HepG2 (cell line): ENCODE measurements at regions not wholly inside any gene's neighbourhood (a gene's known extent, or its start where the extent isn't known, plus 50 kb on each side); places are given as distances from the start of the nearest gene placed in this dataset.

Experiments used
- ATAC-seq: fragments of 200-7000 bp; cut with Tn5 transposase; 3 replicates; pipeline ENCODE4 v1.9.1; 2020; ENCODE audit warnings: mild to moderate bottlenecking, moderate library complexity
- BruUV-seq: library from RNA; stranded (reverse); fragments of 400-500 nt; replicated peaks from 2 replicates; lab custom pipeline; 2021; lab: Mats Ljungman, UMichigan
- CTCF ChIA-PET: fragments of 300-600 bp; formaldehyde crosslinking; extraction: SDS; loops from one replicate; lab custom pipeline; 2021; ENCODE audit warnings: low total read pairs, inconsistent platforms, low intra/inter-chr PET ratio; lab: Yijun Ruan, JAX
- POLR2A ChIA-PET: fragments of 350-600 bp; sonication (Branson Sonifier 250); formaldehyde crosslinking; loops from one replicate; lab custom pipeline; 2020; ENCODE audit warnings: antibody characterized with exemption, inconsistent platforms; lab: Yijun Ruan, JAX
- DNase-seq: peaks from one replicate; pipeline ENCODE4 v3.0.0-alpha.2; 2015; ENCODE audit warnings: low spot score
- FAIRE-seq: peaks from 3 replicates; lab custom pipeline; 2011; peaks lifted over from hg19 to GRCh38; lab: Jason Lieb, UNC
- H2AFZ ChIP-seq: one replicate; pipeline ENCODE4 v1.6.1; 2011; ENCODE audit warnings: low read length, inconsistent platforms
- H3K27ac ChIP-seq: fragments of 300-600 bp; 3 replicates; pipeline ENCODE4 v1.8.0; 2011; ENCODE audit warnings: mixed run types, mild to moderate bottlenecking, mixed read lengths, low read length, inconsistent platforms; ENCODE audit not compliant: insufficient read depth; ENCODE audit errors: extremely low read length
- H3K27me3 ChIP-seq, 2 experiments: fragments of 200-600 bp in 1 of 2; 2 replicates in 1 of 2; 3 replicates in 1 of 2; pipeline versions ENCODE4 v1.6.0 to v1.8.0; 2011; ENCODE audit warnings: low read length in 2 of 2, mild to moderate bottlenecking in 2 of 2, moderate library complexity in 2 of 2, inconsistent platforms in 1 of 2; ENCODE audit not compliant: insufficient read depth in 2 of 2, control insufficient read depth in 1 of 2
- H3K36me3 ChIP-seq, 2 experiments: fragments of 200-600 bp in 1 of 2; replicated peaks in 1 of 2; 2 replicates in 1 of 2; 3 replicates in 1 of 2; pipeline versions ENCODE4 v1.5.1 to v1.8.0; 2011; ENCODE audit warnings: low read length in 2 of 2, inconsistent platforms in 1 of 2; ENCODE audit not compliant: insufficient read depth in 2 of 2, control insufficient read depth in 1 of 2
- H3K4me1 ChIP-seq: 2 replicates; pipeline ENCODE4 v1.5.1; 2012; ENCODE audit warnings: low read length, inconsistent platforms; ENCODE audit not compliant: insufficient read depth
- H3K4me2 ChIP-seq: 2 replicates; pipeline ENCODE4 v1.6.0; 2011; ENCODE audit warnings: low read depth, low read length, inconsistent platforms
- H3K4me3 ChIP-seq, 3 experiments: fragments of 200-600 bp in 1 of 3; sonication (generic), shearing (Covaris generic) in 1 of 3; replicated peaks in 1 of 3; 2 replicates each; pipeline ENCODE4 v1.5.1; 2011 to 2016; ENCODE audit warnings: low read length in 3 of 3, inconsistent platforms in 2 of 3, low read depth in 2 of 3, mild to moderate bottlenecking in 2 of 3, control low read depth in 1 of 3, mixed read lengths in 1 of 3; ENCODE audit not compliant: insufficient read depth in 1 of 3
- H3K79me2 ChIP-seq: one replicate; pipeline ENCODE4 v1.6.1; 2011; ENCODE audit warnings: low read length, inconsistent platforms; ENCODE audit not compliant: insufficient read depth
- H3K9ac ChIP-seq: 2 replicates; pipeline ENCODE4 v1.6.0; 2011; ENCODE audit warnings: mild to moderate bottlenecking, low read depth, low read length, inconsistent platforms; ENCODE audit not compliant: insufficient read depth
- H3K9me3 ChIP-seq: 2 replicates; pipeline ENCODE4 v1.5.1; 2012; ENCODE audit warnings: mild to moderate bottlenecking, low read length
- H4K20me1 ChIP-seq: 2 replicates; pipeline ENCODE4 v1.6.0; 2011; ENCODE audit warnings: inconsistent platforms, mild to moderate bottlenecking, low read length, moderate library complexity; ENCODE audit not compliant: insufficient read depth
- ATF1 ChIP-seq: IDR thresholded peaks from 2 replicates; pipeline ENCODE4 v1.6.1; 2016; ENCODE audit warnings: mild to moderate bottlenecking, control low read depth
- CBFB ChIP-seq: sonication (generic); formaldehyde crosslinking; IDR thresholded peaks from 2 replicates; pipeline ENCODE4 v1.4.0; 2020; ENCODE audit warnings: missing genetic modification reagents
- HNF4A ChIP-seq: sonication (generic); formaldehyde crosslinking; IDR thresholded peaks from 2 replicates; pipeline ENCODE4 v1.4.0; 2020; ENCODE audit warnings: missing genetic modification reagents
- PCBP1 ChIP-seq: fragments of 200-400 bp; formaldehyde crosslinking; IDR thresholded peaks from 2 replicates; pipeline ENCODE4 v1.6.1; 2017; ENCODE audit warnings: mild to moderate bottlenecking, low read depth, low read length, borderline replicate concordance
- RBM39 ChIP-seq: fragments of 200-400 bp; formaldehyde crosslinking; IDR thresholded peaks from one replicate; pipeline ENCODE4 v1.6.1; 2018; ENCODE audit warnings: antibody characterized with exemption, mild to moderate bottlenecking, low read depth, low read length; ENCODE audit not compliant: poor library complexity, severe bottlenecking
- REL ChIP-seq: sonication (generic); formaldehyde crosslinking; conservative IDR thresholded peaks from 2 replicates; pipeline ENCODE4 v1.8.0; 2022; ENCODE audit warnings: mild to moderate bottlenecking, missing genetic modification reagents, moderate library complexity
- RFX5 ChIP-seq: IDR thresholded peaks from 2 replicates; pipeline ENCODE4 v1.6.1; 2011; ENCODE audit warnings: low read depth, low read length, improper control_type of control experiment
- ZBTB33 ChIP-seq: sonication (generic); formaldehyde crosslinking; IDR thresholded peaks from 2 replicates; pipeline ENCODE4 v1.4.0; 2020; ENCODE audit warnings: missing genetic modification reagents
- ZNF234 ChIP-seq: sonication (generic); formaldehyde crosslinking; conservative IDR thresholded peaks from 2 replicates; pipeline ENCODE4 v1.5.1; 2020; ENCODE audit warnings: mild to moderate bottlenecking, missing genetic modification reagents
- ZNF260 ChIP-seq: sonication (generic); formaldehyde crosslinking; IDR thresholded peaks from 2 replicates; pipeline ENCODE4 v1.4.0; 2020; ENCODE audit warnings: missing genetic modification reagents, low read depth, mild to moderate bottlenecking, borderline replicate concordance
- ZNF335 ChIP-seq: sonication (generic); formaldehyde crosslinking; IDR thresholded peaks from 2 replicates; pipeline ENCODE4 v1.4.0; 2020; ENCODE audit warnings: missing genetic modification reagents
- ZNF878 ChIP-seq: sonication (generic); formaldehyde crosslinking; IDR thresholded peaks from 2 replicates; pipeline ENCODE4 v1.8.1; 2023; ENCODE audit warnings: mild to moderate bottlenecking, missing genetic modification reagents, moderate library complexity
- ZSCAN25 ChIP-seq: sonication (generic); formaldehyde crosslinking; IDR thresholded peaks from 2 replicates; pipeline ENCODE4 v1.8.0; 2022; ENCODE audit warnings: mild to moderate bottlenecking, missing genetic modification reagents
- ZSCAN31 ChIP-seq: sonication (generic); formaldehyde crosslinking; IDR thresholded peaks from 2 replicates; pipeline ENCODE4 v1.5.0; 2020; ENCODE audit warnings: low read depth, mild to moderate bottlenecking, missing genetic modification reagents
- WGBS: methylation state at CpG from one replicate; pipeline ENCODE4 v1.1.6; 2017; ENCODE audit warnings: low lambda C conversion rate; 5-methylcytosine and 5-hydroxymethylcytosine counted together
- in situ Hi-C: cut with HindIII; loops from 2 replicates; pipeline ENCODE4 v1.10.0; 2017; ENCODE audit warnings: low pct_unique_long_range_greater_than_20kb; ENCODE audit not compliant: extremely low pct_ligation_motif_present
- intact Hi-C: fragments of 100-400 bp; cut with micrococcal nuclease; formaldehyde crosslinking; loops from one replicate; pipeline ENCODE4 v1.10.0; 2022; ENCODE audit not compliant: unreplicated experiment
- TF ChIP-seq, protein P1 (sequence below), 2 experiments: IDR thresholded peaks; 2 replicates each; pipeline ENCODE4 v1.6.1; 2011 to 2012; ENCODE audit warnings: low read length in 2 of 2, borderline replicate concordance in 1 of 2, low read depth in 1 of 2, mild to moderate bottlenecking in 1 of 2, moderate library complexity in 1 of 2

GRCh38 chr3:30372837-30373236 lies 233.6 kb upstream of the TGFBR2 start:
- intact Hi-C loops, result no loop called here
- H3K27me3 ChIP-seq, result no peaks in the 10 kb centered on the region
- no peak overlapping the region for H3K9ac ChIP-seq
- no peaks in the 10 kb centered on the region for H3K79me2 ChIP-seq
- FAIRE-seq, result no peak
- no TSS peak for BruUV-seq
- no peaks in the 10 kb centered on the region for H4K20me1 ChIP-seq
- H2AFZ ChIP-seq, result no peak overlapping the region
- H3K4me2 ChIP-seq, result no peak overlapping the region
- TF ChIP-seq ZNF260 (no peak), REL (CRISPR knock-in tag) (no peak), HNF4A (CRISPR knock-in tag) (no peak), ZBTB33 (CRISPR knock-in tag) (no peak), CBFB (CRISPR knock-in tag) (no peak), RBM39 (no peak), ATF1 (CRISPR knock-in tag) (no peak), ZSCAN31 (CRISPR knock-in tag) (no peak), RFX5 (no peak), ZNF234 (no peak), ZNF878 (CRISPR knock-in tag) (no peak), PCBP1 (no peak), ZNF335 (CRISPR knock-in tag) (no peak), ZSCAN25 (CRISPR knock-in tag) (no peak)
- TF ChIP-seq, protein P1, sequence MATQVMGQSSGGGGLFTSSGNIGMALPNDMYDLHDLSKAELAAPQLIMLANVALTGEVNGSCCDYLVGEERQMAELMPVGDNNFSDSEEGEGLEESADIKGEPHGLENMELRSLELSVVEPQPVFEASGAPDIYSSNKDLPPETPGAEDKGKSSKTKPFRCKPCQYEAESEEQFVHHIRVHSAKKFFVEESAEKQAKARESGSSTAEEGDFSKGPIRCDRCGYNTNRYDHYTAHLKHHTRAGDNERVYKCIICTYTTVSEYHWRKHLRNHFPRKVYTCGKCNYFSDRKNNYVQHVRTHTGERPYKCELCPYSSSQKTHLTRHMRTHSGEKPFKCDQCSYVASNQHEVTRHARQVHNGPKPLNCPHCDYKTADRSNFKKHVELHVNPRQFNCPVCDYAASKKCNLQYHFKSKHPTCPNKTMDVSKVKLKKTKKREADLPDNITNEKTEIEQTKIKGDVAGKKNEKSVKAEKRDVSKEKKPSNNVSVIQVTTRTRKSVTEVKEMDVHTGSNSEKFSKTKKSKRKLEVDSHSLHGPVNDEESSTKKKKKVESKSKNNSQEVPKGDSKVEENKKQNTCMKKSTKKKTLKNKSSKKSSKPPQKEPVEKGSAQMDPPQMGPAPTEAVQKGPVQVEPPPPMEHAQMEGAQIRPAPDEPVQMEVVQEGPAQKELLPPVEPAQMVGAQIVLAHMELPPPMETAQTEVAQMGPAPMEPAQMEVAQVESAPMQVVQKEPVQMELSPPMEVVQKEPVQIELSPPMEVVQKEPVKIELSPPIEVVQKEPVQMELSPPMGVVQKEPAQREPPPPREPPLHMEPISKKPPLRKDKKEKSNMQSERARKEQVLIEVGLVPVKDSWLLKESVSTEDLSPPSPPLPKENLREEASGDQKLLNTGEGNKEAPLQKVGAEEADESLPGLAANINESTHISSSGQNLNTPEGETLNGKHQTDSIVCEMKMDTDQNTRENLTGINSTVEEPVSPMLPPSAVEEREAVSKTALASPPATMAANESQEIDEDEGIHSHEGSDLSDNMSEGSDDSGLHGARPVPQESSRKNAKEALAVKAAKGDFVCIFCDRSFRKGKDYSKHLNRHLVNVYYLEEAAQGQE (IDR thresholded peaks at IDR 0.05; ENCODE audit: borderline replicate concordance in 1 of 2, low read depth in 1 of 2, low read length in 2 of 2), result no peak
- TF ChIP-seq, all 625 proteins: peak for 0
- Histone ChIP-seq H3K36me3 (no peaks in the 10 kb centered on the region), H3K4me1 (peaks cover 16% of the 10 kb centered on the region), H3K4me3 (no peak overlapping the region), H3K9me3 (no peaks in the 10 kb centered on the region), H3K27ac (no peak overlapping the region)
- ATAC-seq, result no peak
- ChIA-PET CTCF (no interaction called here), POLR2A (no interaction called here)
- in situ Hi-C loops, result no loop called here
- 69% methylated on average over 3 of the region's 3 CpGs for WGBS
- DNase-seq, result no peak
